ENCODE measurements at regions not wholly inside any gene's neighbourhood (a gene's known extent, or its start where the extent isn't known, plus 50 kb on each side); places are given as distances from the start of the nearest gene placed in this dataset.

DNA sequence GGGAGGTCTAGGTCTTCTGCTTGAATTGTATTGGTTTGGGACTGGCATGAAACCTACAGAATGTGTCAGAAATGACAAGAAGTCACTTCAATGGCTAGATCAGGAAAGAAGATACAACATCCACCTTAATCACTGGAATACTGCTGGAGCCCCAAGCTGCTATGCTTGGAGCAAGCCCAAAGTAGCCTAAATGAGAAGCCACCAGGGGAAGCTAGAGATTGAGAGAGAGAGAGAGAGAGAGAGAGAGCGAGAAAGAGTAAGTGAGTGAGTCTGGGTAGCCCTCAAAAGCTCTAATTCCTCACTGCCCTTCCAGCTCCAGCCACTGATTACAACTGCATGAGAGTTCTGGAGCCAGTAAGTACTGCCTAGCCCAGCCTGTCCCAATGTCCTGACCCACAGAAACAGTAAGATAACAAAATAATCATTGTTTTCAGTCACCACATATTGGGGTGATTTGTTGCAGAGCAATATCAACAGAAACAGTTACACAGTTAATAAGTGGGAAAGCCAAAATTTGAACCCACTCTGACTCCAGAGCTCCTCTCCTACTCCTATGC, 529.2 kb upstream of the GOLIM4 start:
- no peak for DNase-seq

- no peak for DNase-seq
Observed at GRCh38 chr3:168624195-168624594, 528.5 kb upstream of the GOLIM4 start.

DNA sequence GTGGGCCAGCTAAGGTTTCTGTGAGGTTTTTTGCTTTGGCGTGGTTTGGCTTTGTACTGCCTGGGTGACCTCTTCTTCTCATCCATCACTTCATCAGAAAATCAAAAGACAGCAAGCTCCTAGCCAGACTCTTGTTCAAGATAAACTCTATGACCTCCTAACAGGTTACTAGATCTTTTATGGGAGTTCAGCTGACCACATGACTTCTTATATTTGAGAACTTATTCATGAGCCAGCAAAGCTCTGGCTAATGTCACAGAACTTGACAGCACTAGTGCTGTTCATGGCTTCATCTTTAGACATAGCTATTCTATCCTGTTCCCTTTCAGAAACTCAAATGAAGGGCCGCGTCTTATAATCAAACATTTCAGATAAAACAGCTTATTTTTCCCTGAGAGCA, 527.1 kb upstream of the GOLIM4 start:
- no peak for DNase-seq

GRCh38 chr3:168620854-168621253, 525.1 kb upstream of the GOLIM4 start:
- peak; percentile 37 to 75 for DNase-seq

- DNase-seq, result no peak
Observed at GRCh38 chr3:168618827-168619470, 523.2 kb upstream of the GOLIM4 start.

- no peak for DNase-seq
Observed at GRCh38 chr3:168617658-168618057, 521.9 kb upstream of the GOLIM4 start.

GRCh38 chr3:168616915-168617314, 521.2 kb upstream of the GOLIM4 start:
- no peak for DNase-seq

DNA sequence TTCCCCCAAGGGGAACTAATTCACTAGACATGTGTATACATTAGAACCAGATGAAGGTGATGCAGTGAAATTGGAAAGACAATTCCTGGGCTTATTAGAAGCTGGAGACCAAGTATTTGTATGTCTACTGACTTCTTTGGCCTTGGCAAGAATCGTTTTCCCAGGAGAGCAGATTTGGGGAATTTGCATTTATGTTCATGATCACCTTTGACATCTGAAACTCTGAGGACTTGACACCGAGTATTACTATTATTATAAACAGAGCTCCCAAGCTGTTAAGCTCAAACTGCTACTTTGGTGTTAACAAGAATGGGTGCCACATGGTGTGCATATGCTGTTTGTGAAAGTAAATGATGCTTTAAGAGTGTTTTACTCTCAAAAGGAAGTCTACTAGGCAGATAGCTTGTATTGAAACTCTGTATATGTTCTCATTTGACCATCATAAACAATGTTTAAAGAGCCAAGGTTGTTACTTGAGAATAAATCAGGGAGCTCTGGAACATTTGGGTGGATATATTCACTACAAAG, 519.8 kb upstream of the GOLIM4 start:
- DNase-seq, result no peak

DNA sequence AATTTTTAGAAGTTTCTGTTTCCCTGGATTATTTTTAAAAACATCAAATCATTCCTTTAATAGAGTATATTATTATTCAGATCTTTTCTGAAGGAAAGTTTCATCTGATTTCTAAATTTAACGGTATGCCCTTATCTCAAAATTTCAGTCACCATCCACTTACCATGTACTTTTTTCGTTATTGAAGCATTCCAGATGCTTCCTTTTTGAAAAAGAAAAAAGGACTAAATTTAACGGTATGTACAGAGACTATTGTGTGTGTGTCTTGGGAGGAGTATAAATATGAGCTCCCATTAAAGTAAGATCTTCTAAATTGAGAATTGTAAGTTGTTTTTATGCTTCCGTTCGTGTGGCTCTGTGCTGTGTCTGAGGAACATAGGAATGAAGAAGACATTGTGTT, 517.4 kb upstream of the GOLIM4 start:
- no peak for DNase-seq

GRCh38 chr3:168612671-168613070, 516.9 kb upstream of the GOLIM4 start:
- DNase-seq, result no peak

DNA sequence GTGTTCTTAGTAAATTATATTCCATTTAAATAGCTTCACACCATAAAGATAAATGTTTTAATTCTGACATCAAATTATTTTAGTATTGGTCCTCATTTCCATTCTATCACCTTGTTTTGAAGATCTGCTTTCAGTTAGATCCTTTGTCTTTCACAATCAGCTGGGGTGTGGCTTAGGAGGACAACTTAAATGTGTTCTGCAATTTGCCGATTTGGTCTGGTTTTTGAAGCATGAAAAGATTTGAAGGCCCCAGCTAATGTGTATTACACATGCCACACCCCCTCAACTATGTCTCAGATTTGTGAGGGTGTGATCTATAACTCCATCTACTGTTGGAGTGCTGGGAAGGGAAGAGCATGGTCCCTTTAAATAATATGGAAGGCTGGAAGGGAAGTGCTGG, 516.1 kb upstream of the GOLIM4 start:
- no peak for DNase-seq

GRCh38 chr3:168608926-168609325, 513.2 kb upstream of the GOLIM4 start:
- no peak for DNase-seq

DNA sequence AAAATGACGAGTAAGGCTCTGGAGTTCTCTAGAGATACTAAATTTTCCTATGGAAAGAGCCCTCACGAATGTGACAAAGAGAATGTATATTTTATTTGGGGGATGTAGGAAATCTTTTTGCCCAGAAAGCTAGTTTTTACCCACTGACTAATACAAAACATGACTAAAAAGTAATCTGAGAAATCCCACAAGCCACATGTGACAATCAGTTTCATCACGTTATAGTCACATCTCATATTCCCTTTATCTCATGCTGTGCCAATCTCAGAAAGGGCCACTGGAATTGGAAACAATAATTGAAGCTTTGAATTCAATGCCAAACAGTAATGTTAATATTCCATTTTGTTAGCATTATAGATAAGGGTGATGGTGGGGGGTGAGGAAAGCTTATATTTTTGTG, 509.0 kb upstream of the GOLIM4 start:
- DNase-seq, result no peak

GRCh38 chr3:168598250-168598649, 502.5 kb upstream of the GOLIM4 start:
- DNase-seq, result peak in 1 of 2 experiments; percentile 33

GRCh38 chr3:168596175-168596823, 500.6 kb upstream of the GOLIM4 start:
- DNase-seq, result no peak

GRCh38 chr3:168591587-168591986, 495.9 kb upstream of the GOLIM4 start:
- no peak for DNase-seq

- DNase-seq, result no peak
Observed at GRCh38 chr3:168589376-168589775, 493.7 kb upstream of the GOLIM4 start.

GRCh38 chr3:168585544-168585943, 489.8 kb upstream of the GOLIM4 start:
- DNase-seq, result no peak

DNA sequence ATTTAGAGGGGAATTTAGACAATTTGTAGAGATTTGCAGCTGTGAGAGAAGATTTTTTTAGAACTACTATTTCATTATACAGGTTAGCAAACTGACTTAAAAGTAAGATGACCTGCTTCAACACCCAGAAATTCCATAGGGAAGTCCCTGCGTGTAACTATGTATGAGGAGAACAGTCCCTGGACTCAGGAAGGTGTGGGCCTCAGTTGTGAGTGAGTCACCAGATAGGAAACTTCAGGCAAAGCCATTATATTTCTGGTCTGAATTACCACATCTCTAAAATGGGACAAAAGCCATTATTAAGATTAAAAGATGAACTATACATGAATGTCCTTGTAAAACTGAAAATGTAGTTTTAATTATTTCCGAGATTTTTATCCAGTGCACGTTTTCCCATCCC, 488.3 kb upstream of the GOLIM4 start:
- DNase-seq, result no peak

DNA sequence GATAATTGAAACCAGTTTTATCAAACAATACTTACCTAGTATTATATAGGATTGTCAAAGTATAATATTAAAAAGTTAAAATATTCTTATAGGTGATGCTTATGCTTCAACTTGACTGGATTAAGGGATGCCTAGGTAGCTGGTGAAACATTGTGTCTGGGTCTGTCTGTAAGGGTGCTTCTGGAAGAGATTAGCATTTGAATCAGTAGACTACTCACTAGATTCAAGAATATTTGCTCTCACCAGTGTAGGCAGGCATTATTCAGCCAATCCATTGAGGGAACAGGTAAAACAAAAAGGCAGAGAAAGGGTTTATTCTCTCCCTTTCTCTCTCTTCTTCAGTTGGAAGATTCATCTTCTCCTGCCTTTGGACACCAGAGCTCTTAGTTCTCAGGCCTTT, 486.8 kb upstream of the GOLIM4 start:
- no peak for DNase-seq

DNA sequence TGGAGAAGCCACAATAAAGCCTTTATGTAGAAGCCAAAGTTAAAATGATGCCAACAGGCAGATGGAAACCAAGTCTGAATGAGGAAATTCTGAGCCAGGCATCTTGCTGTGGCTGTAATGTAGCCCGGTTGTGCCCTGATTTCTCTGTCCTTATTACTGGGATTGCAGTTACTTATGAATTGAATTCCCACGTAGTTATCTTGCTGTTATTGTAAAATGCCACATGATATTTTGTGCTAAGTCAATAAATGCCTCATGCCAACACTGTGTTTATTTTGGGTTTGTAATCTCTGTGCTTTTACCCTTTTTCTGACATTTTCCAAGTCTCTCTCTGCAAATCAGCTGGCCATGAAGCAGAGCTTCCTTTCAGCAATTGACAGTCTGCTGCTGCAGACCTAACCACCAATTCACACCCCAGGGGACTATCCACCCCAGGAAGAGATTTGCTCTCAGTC, 486.1 kb upstream of the GOLIM4 start:
- peak in 1 of 2 experiments; percentile 67 for DNase-seq

GRCh38 chr3:168579010-168579409, 483.3 kb upstream of the GOLIM4 start:
- no peak for DNase-seq

- no peak for DNase-seq
Observed at GRCh38 chr3:168575750-168576149, 480.0 kb upstream of the GOLIM4 start.

GRCh38 chr3:168574455-168575158, 478.9 kb upstream of the GOLIM4 start:
- no peak for DNase-seq
